ENCODE measurements at regions not wholly inside any gene's neighbourhood (a gene's known extent, or its start where the extent isn't known, plus 50 kb on each side); places are given as distances from the start of the nearest gene placed in this dataset.

DNA sequence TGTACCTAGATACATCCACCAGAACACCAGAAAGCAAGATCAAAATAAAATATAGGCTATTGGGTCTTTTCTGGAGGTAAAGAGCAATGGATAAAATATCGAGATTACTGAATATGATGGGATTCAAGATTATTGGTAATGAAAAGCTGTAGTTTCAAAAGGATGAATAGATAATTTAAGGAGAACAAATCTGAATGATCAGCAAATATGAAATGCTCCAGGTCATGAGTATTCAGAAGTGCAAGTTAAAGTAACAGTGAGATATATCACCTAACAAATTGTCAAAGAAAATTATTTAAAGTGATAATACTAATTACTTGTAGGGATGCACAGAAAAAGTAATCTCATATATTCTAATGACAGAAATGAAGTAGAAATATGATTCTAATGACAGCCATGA, 409.6 kb upstream of the MDFIC2 start:
- TF ChIP-seq, protein P1, sequence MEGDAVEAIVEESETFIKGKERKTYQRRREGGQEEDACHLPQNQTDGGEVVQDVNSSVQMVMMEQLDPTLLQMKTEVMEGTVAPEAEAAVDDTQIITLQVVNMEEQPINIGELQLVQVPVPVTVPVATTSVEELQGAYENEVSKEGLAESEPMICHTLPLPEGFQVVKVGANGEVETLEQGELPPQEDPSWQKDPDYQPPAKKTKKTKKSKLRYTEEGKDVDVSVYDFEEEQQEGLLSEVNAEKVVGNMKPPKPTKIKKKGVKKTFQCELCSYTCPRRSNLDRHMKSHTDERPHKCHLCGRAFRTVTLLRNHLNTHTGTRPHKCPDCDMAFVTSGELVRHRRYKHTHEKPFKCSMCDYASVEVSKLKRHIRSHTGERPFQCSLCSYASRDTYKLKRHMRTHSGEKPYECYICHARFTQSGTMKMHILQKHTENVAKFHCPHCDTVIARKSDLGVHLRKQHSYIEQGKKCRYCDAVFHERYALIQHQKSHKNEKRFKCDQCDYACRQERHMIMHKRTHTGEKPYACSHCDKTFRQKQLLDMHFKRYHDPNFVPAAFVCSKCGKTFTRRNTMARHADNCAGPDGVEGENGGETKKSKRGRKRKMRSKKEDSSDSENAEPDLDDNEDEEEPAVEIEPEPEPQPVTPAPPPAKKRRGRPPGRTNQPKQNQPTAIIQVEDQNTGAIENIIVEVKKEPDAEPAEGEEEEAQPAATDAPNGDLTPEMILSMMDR (IDR thresholded peaks at IDR 0.05), result no peak
- TF ChIP-seq EP300 (IDR thresholded peaks at IDR 0.05) (no peak), POLR2A (IDR thresholded peaks at IDR 0.05) (no peak)

Data from sigmoid colon (tissue), 4 donors.